Neural progenitor cell (in vitro differentiated cells): ENCODE measurements at regions not wholly inside any gene's neighbourhood (a gene's known extent, or its start where the extent isn't known, plus 50 kb on each side); places are given as distances from the start of the nearest gene placed in this dataset.

Source experiments
- DNase-seq: peaks from one replicate; pipeline ENCODE4 v3.0.0-alpha.2; 2016; ENCODE audit warnings: low spot score
- H2AFZ ChIP-seq: fragments of 200-600 bp; sonication (generic); replicated peaks from 2 replicates; pipeline ENCODE4 v1.6.1; 2016; ENCODE audit warnings: antibody characterized with exemption
- H3F3A ChIP-seq: fragments of 200-600 bp; sonication (generic); 2 replicates; pipeline ENCODE4 v1.6.1; 2016; ENCODE audit warnings: antibody characterized with exemption, low read depth
- H3K27ac ChIP-seq: fragments of 200-600 bp; sonication (generic); 2 replicates; pipeline ENCODE4 v1.5.1; 2016; ENCODE audit warnings: mild to moderate bottlenecking
- H3K27me3 ChIP-seq: fragments of 200-600 bp; sonication (generic); 2 replicates; pipeline ENCODE4 v1.6.1; 2016; ENCODE audit warnings: mild to moderate bottlenecking, moderate library complexity
- H3K36me3 ChIP-seq: fragments of 200-600 bp; sonication (generic); 2 replicates; pipeline ENCODE4 v1.5.1; 2016
- H3K4me1 ChIP-seq: fragments of 200-600 bp; sonication (generic); 2 replicates; pipeline ENCODE4 v1.6.1; 2016; ENCODE audit warnings: mixed run types
- H3K4me2 ChIP-seq: fragments of 200-600 bp; sonication (generic); 2 replicates; pipeline ENCODE4 v1.6.1; 2016
- H3K4me3 ChIP-seq: fragments of 200-600 bp; sonication (generic); 2 replicates; pipeline ENCODE4 v1.5.1; 2016
- H3K79me2 ChIP-seq: fragments of 200-600 bp; sonication (generic); 2 replicates; pipeline ENCODE4 v1.6.1; 2016; ENCODE audit warnings: low read depth
- H3K9ac ChIP-seq: fragments of 200-600 bp; sonication (generic); 2 replicates; pipeline ENCODE4 v1.6.1; 2016
- H3K9me3 ChIP-seq: fragments of 200-600 bp; sonication (generic); 2 replicates; pipeline ENCODE4 v1.5.1; 2016; ENCODE audit warnings: low read depth
- H4K20me1 ChIP-seq: fragments of 200-600 bp; sonication (generic); 2 replicates; pipeline ENCODE4 v1.6.1; 2016; ENCODE audit warnings: low read depth
- H3K27ac Mint-ChIP-seq: 3 replicates; pipeline ENCODE4 v1.8.0; 2021; ENCODE audit warnings: mixed read lengths
- H3K27me3 Mint-ChIP-seq: 2 replicates; pipeline ENCODE4 v1.8.0; 2022; ENCODE audit warnings: low read depth, mild to moderate bottlenecking, inconsistent platforms, moderate library complexity, mixed read lengths; ENCODE audit not compliant: insufficient read depth
- H3K36me3 Mint-ChIP-seq: 3 replicates; pipeline ENCODE4 v1.8.0; 2021; ENCODE audit warnings: mixed read lengths
- H3K4me1 Mint-ChIP-seq: 3 replicates; pipeline ENCODE4 v1.8.0; 2021; ENCODE audit warnings: mixed read lengths
- H3K4me3 Mint-ChIP-seq: 3 replicates; pipeline ENCODE4 v1.8.0; 2021; ENCODE audit warnings: mild to moderate bottlenecking, moderate library complexity, mixed read lengths
- H3K9me3 Mint-ChIP-seq: 3 replicates; pipeline ENCODE4 v1.8.0; 2020; ENCODE audit warnings: mixed read lengths
- EZH2 ChIP-seq: fragments of 200-600 bp; sonication (generic); IDR thresholded peaks from 2 replicates; pipeline ENCODE4 v1.6.1; 2017; ENCODE audit warnings: antibody characterized with exemption, mild to moderate bottlenecking, moderate library complexity
- EZH2phosphoT487 ChIP-seq: fragments of 200-600 bp; sonication (generic); IDR thresholded peaks from 2 replicates; pipeline ENCODE4 v1.6.1; 2017; ENCODE audit warnings: antibody characterized with exemption
- TF ChIP-seq, protein P1 (sequence below): fragments of 200-600 bp; sonication (generic); IDR thresholded peaks from 2 replicates; pipeline ENCODE4 v1.5.1; 2017; ENCODE audit warnings: antibody characterized with exemption, mild to moderate bottlenecking

DNA sequence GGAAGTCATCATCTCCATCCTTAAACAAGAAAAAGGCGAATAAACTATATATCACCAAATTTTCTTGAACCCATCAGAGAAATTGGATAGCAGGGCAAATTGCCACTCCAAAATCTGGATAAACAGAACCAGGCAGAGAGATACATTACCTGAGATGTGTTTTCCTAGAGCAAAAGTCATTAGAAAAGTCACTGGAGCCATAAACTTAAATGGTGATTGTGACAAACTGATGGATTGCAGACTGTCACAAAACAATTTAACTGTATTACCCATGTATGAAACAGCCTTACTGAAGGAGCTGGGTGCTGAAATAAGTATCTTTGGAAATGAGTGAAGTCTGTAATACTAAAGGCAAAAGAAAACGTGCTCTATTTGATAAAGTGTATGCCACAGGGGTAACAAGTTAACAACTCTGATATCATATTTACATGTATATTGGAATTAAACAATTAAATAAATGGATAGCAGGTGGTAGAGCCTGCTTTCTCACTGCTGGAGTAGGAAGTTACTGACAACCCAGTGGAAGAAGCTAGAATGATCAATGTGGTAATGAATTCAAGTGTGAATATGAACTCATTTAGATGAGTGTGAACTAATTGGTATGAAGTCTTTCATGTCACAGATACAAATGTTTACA is 186.9 kb downstream of the LMBRD1 start:
- no peak overlapping the region for H3K9ac ChIP-seq
- no peaks in the 10 kb centered on the region for H3K9me3 Mint-ChIP-seq
- no peaks in the 10 kb centered on the region for H3K36me3 ChIP-seq
- no peak for TF ChIP-seq EZH2phosphoT487
- H3K4me1 Mint-ChIP-seq: no peaks in the 10 kb centered on the region
- H3K9me3 ChIP-seq: no peaks in the 10 kb centered on the region
- no peaks in the 10 kb centered on the region for H3K27me3 ChIP-seq
- H3F3A ChIP-seq: no peaks in the 10 kb centered on the region
- no peaks in the 10 kb centered on the region for H3K4me1 ChIP-seq
- no peak overlapping the region for H3K4me3 ChIP-seq
- H3K27ac ChIP-seq: no peak overlapping the region
- DNase-seq: no peak
- H3K36me3 Mint-ChIP-seq: no peaks in the 10 kb centered on the region
- H2AFZ ChIP-seq: no peak overlapping the region
- H3K4me2 ChIP-seq: no peak overlapping the region
- H3K27me3 Mint-ChIP-seq: no peaks in the 10 kb centered on the region
- H3K27ac Mint-ChIP-seq: no peak overlapping the region
- H4K20me1 ChIP-seq: no peaks in the 10 kb centered on the region
- no peak overlapping the region for H3K4me3 Mint-ChIP-seq
- H3K79me2 ChIP-seq: no peaks in the 10 kb centered on the region

DNA sequence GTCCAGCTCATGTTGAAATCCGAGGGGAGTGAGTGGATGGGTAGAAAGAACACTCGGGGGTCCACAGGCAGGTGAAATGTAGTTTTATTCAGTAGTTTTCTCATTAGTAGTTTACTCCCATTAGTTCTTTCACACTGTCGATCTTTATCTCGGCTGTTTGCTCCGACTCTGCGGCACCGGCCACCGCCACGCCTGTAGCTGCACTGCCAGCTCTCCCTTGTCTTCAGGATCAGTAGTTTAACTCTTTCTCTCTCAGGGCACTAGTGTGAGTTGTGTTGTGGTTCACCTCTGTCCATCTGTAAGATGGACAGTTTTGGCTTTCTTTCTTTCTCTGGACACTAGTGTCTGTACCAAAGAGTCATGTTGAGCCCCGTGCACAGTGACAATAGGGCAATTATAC is 195.7 kb downstream of the LMBRD1 start:
- H2AFZ ChIP-seq: no peak overlapping the region
- no peak overlapping the region for H3K4me3 ChIP-seq
- no peaks in the 10 kb centered on the region for H3K27me3 ChIP-seq
- no peaks in the 10 kb centered on the region for H3K27me3 Mint-ChIP-seq
- H3K4me2 ChIP-seq: no peak overlapping the region
- no peaks in the 10 kb centered on the region for H3K9me3 ChIP-seq
- H3K36me3 ChIP-seq: no peaks in the 10 kb centered on the region
- H3K27ac ChIP-seq: no peak overlapping the region
- H3K27ac Mint-ChIP-seq: no peak overlapping the region
- H3K4me1 ChIP-seq: peaks cover under 1% of the 10 kb centered on the region
- no peaks in the 10 kb centered on the region for H4K20me1 ChIP-seq
- no peak for TF ChIP-seq EZH2phosphoT487
- TF ChIP-seq, protein P1, sequence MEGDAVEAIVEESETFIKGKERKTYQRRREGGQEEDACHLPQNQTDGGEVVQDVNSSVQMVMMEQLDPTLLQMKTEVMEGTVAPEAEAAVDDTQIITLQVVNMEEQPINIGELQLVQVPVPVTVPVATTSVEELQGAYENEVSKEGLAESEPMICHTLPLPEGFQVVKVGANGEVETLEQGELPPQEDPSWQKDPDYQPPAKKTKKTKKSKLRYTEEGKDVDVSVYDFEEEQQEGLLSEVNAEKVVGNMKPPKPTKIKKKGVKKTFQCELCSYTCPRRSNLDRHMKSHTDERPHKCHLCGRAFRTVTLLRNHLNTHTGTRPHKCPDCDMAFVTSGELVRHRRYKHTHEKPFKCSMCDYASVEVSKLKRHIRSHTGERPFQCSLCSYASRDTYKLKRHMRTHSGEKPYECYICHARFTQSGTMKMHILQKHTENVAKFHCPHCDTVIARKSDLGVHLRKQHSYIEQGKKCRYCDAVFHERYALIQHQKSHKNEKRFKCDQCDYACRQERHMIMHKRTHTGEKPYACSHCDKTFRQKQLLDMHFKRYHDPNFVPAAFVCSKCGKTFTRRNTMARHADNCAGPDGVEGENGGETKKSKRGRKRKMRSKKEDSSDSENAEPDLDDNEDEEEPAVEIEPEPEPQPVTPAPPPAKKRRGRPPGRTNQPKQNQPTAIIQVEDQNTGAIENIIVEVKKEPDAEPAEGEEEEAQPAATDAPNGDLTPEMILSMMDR: no peak
- no peak for TF ChIP-seq EZH2
- no peaks in the 10 kb centered on the region for H3F3A ChIP-seq
- no peaks in the 10 kb centered on the region for H3K79me2 ChIP-seq
- no peaks in the 10 kb centered on the region for H3K36me3 Mint-ChIP-seq
- H3K4me3 Mint-ChIP-seq: no peak overlapping the region
- DNase-seq: no peak
- peaks cover 10% of the 10 kb centered on the region for H3K4me1 Mint-ChIP-seq
- no peaks in the 10 kb centered on the region for H3K9me3 Mint-ChIP-seq
- no peak overlapping the region for H3K9ac ChIP-seq

- Histone ChIP-seq H3K27ac (no peak overlapping the region), H3K4me2 (no peak overlapping the region), H3F3A (no peaks in the 10 kb centered on the region), H4K20me1 (no peaks in the 10 kb centered on the region), H3K36me3 (no peaks in the 10 kb centered on the region), H3K4me1 (peaks cover 3% of the 10 kb centered on the region), H3K9ac (no peak overlapping the region), H3K9me3 (no peaks in the 10 kb centered on the region), H3K27me3 (no peaks in the 10 kb centered on the region), H2AFZ (no peak overlapping the region), H3K79me2 (no peaks in the 10 kb centered on the region), H3K4me3 (no peak overlapping the region)
- DNase-seq: no peak
- TF ChIP-seq, protein P1: no peak
- no peak for TF ChIP-seq EZH2phosphoT487
- TF ChIP-seq EZH2: no peak
- Mint-ChIP-seq H3K4me3 (no peak overlapping the region), H3K27ac (no peak overlapping the region), H3K4me1 (peaks cover 15% of the 10 kb centered on the region), H3K36me3 (no peaks in the 10 kb centered on the region), H3K9me3 (no peaks in the 10 kb centered on the region), H3K27me3 (no peaks in the 10 kb centered on the region)
Measured at GRCh38 chr6:69594405-69594804, 202.4 kb downstream of the LMBRD1 start.

GRCh38 chr6:69593706-69594105 is 203.1 kb downstream of the LMBRD1 start:
- H3K4me1 ChIP-seq: peaks cover 3% of the 10 kb centered on the region
- no peak overlapping the region for H3K27ac ChIP-seq
- H3F3A ChIP-seq: no peaks in the 10 kb centered on the region
- no peaks in the 10 kb centered on the region for H3K27me3 Mint-ChIP-seq
- no peaks in the 10 kb centered on the region for H3K9me3 Mint-ChIP-seq
- peak; percentile 24 for DNase-seq
- peaks cover 15% of the 10 kb centered on the region for H3K4me1 Mint-ChIP-seq
- TF ChIP-seq EZH2 (no peak), EZH2phosphoT487 (no peak)
- TF ChIP-seq, protein P1: no peak
- no peak overlapping the region for H3K27ac Mint-ChIP-seq
- no peaks in the 10 kb centered on the region for H3K36me3 ChIP-seq
- no peak overlapping the region for H3K4me2 ChIP-seq
- no peaks in the 10 kb centered on the region for H3K9me3 ChIP-seq
- H3K36me3 Mint-ChIP-seq: no peaks in the 10 kb centered on the region
- no peak overlapping the region for H2AFZ ChIP-seq
- H3K9ac ChIP-seq: no peak overlapping the region
- H3K4me3 Mint-ChIP-seq: no peak overlapping the region
- no peak overlapping the region for H3K4me3 ChIP-seq
- H3K27me3 ChIP-seq: no peaks in the 10 kb centered on the region
- no peaks in the 10 kb centered on the region for H4K20me1 ChIP-seq
- H3K79me2 ChIP-seq: no peaks in the 10 kb centered on the region
